COLO668 (cell line): ENCODE measurements at regions not wholly inside any gene's neighbourhood (a gene's known extent, or its start where the extent isn't known, plus 50 kb on each side); places are given as distances from the start of the nearest gene placed in this dataset.
"Not testable (repeated sequence)": the region's sequence is repeated elsewhere in the genome, so short reads cannot be mapped to it uniquely, and the experiment has no call there.

Experiments
- DNase-seq: peaks from one replicate; lab custom pipeline; 2025; ENCODE audit not compliant: unreplicated experiment; lab: John Stamatoyannopoulos, UW

DNA sequence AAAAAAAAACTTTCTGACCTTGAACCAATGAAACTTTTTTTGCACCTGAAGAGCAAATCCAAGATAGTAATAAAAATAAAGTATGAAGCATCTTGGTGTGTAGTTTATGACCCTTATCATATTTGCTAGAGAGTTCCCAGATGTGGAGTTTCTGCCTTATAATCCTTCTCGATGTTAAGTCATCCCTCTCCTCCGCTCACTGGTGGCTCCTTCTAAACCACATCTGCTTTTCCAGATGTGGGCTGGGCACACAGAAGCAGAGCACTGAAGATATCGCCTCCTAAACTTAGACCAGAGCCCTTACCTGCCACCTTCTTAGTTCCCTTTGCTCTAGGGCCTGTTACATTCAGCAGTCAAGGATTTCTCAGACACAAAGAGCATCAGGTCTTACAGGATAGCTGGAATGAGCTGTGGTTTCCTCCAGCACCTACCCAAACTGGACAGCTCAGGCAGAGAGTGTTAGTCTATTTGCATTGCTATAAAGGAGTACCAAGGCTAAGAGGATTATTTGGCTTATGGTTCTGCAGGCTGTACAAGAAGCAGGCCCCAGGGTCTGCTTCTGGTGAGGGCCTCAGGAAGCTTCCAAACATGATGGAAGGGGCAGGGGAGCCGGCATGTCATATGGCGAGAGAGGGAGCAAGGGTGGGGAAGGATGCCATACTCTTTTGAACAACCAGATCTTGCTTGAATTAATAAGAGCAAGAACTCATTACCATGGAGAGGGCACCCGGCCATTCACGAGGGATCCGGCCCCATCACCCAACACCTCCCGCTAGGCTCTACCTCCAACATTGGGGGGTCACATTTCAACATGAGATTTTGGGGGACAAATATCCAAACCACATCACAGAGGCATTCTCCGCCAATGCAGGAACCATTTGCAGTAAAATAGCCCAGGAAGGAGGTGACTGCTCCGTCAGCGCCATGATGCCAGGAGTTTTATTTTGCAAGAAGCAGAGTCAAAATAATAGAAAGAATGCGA lies 75.6 kb upstream of the HELT start:
- no peak for DNase-seq

DNA sequence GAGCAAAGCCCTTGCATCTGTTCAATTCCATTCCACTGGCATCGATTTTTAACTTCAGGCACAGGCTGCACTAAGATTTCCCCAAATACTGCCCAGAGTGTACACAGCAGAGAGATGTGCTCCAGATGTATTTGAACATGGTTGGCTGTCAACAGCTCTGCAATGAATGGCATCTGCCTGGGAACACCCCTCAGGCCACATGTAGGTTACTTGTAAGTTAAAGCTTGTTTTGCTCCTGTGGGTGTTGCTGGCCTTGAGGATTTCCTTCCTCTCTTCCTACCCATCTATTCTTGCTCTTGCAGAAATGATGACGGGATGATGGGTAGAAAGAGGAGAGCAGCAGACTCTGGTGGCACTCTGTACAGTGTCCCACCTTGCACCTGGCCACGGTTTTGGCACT lies 69.3 kb upstream of the HELT start:
- DNase-seq, result no peak

DNA sequence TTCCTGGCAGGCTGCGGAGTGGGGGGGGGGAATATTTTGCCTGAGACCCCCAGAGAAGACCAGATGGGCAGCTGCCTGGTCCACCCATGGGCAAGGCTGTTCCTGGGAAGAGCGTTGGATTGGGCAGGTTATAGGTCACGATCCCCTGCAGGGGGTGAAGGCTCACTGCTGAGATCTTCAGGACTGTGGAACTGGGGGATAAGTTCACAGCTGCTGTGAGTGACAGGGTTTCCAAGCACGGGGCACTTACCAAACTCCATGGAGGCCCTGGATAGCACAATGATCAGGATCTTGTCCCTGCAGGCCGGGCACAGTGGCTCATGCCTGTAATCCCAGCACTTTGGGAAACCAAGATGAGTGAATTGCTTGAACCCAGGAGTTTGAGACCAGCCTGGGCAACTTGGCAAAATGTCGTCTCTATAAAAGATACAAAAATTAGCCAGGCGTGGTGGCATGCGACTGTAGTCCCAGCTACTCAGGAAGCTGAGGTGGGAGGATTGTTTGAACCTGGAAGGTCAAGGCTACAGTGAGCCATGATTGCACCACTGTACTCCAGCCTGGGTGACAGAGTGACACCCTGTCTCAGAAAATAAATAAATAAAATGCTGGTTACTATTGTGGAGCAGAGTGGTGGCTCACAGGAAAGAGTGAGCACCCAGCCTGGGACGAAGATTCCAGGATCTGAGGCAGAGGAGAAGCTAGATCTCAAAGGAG lies 68.0 kb upstream of the HELT start:
- DNase-seq, result no peak

DNA sequence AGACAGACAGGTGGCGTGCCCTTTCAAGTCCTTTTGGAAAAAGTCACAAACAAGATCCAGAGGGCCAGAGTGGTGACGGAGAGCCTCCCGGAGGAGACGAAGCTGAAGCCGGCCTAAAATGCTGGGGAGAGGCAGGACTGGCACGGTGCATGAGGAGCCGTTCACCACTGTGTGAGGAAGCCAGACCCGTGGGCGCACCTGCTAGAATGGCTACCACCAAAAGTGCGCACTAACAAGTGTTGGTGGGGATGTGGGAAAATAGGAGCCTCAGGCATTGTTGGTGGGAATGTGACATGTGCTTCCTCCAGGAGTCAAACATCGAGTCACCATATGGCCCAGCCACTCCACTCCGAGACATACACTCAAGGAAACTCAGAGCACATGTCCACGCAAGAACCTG lies 67.4 kb upstream of the HELT start:
- no peak for DNase-seq

DNA sequence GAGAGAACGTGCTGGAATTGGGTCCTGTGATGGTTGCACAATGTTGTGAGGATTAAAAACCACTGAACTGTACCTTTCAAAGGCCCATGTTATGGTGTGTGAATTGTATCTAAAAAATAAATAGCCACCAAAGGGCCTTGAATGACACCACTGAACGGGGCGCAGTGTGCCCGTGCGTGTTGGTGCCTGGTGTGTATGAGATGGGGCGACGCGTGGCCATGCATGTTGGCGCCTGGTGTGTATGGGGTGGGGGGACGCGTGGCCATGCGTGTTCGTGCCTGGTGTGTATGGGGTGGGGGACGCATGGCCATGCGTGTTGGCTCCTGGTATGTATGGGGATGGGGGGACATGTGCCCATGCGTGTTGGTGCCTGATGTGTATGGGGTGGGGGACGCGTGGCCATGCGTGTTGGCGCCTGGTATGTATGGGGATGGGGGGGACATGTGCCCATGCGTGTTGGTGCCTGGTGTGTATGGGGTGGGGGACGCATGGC lies 66.6 kb upstream of the HELT start:
- no peak for DNase-seq

DNA sequence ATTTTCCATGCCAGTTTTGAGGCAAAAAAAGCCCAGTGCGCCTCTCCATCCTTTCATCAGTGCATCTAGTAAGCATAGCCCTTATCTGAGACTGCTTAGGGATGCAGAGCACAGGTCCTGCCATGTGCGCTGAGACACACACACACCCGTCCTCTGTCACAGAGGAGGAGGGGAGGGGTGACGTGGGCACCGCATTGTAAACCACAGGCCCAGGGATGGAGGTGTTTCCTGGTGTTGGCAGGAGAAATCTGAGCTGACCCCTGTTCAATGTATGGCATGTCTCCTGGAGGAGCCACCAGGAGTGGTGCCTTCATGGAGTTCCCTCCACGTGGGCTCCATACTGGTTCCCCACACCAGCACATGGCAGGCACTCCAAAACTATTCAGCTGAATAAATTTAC lies 65.8 kb upstream of the HELT start:
- no peak for DNase-seq

DNA sequence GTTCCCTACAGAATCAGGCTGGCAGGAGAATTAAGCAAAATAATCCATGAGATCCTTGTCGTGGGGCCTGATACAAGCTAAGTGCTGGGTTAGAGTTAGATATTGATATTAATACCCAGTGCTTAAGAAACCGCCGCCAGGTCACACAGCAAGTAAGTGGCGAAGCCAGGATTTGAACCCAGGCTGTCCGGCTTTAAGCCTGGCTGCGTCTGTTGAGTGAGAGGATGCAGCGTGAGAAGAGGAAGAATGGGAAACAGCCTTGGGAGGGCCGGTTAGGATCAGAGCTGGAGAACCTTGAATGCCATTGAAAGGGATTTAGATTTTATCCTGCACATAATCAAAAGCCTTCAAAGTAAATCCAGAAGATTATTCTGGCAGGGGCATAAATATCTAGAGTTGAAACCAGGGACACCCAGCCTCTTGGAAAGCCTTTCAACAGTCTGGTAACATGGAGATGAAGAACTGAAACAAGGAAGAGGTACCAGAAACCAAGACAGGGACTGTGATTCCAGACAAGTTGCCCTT lies 64.8 kb upstream of the HELT start:
- DNase-seq, result no peak

DNA sequence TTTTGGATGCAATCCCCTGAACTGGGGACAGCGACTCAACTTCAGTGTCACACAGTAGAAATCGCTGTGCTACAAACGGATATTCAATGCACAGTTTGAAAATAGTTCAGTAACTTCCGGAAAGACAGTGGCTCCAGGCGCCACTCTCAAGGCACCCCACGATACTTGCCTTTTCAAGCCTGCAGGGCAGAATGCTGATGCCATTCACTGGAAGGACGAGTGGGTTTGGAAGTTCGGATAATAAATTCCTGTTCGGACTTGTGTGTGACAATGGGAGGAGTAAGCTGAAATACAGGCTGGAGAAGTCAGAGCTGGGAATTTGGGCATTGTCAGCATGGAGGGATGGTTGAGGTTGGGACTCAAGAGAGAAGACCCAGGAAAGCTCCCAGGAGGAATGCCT lies 64.3 kb upstream of the HELT start:
- no peak for DNase-seq

DNA sequence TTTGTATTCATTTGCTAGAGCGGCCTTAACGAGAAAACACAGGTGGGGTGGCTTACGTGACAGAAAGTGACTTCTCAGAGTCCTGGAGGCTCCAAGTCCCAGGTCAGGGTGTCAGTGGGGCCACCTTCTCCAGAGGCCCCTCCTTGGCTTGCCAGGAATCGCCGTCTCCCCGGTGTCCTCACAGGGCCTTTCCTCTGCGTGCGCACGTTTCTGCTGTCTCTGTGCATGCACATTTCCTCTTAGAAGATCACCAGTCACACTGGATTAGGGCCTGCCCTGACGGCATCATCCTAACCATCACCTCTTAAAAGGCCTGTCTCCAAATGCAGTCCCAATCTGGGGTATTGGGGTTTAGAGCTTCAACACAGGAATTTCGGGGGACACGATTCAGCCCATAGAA lies 63.8 kb upstream of the HELT start:
- DNase-seq, result no peak

DNA sequence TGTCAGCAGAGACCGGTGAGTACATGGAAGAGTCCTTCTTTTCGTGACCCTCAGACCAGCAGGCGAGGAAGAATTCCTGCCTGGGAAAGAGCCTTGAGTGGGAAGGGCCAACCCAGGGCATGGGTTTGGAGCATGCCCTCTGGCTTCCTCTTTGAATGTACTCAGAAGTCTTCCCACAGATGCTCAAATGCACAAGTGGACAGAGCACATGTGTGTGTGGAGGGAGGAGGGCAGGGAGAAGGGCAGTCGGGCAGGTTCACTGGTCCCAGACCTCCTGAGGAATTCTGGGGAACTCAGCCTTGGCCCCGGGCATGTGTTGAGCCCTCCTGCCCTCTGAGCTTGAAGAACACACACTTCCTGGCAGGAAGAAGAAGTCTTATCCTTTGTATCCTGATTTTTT lies 63.2 kb upstream of the HELT start:
- DNase-seq, result no peak

DNA sequence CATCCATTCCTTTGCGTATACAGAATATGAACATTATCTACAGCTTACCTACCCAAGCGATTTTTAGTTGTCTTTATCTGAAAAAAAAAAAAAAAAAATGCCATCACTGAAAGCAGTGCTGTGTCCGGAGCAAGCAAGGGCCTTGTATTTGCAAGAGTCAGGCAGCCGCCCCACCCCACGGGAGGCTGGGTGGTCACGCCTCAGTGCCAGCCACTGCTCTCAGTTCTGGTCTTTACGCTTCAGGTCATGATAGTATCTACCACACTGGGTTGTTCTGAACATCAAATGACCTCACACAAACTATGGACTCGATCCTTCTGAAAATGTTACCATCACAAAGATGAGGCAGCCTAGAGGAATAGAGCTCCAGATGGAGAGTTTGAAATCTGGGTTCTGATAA lies 62.7 kb upstream of the HELT start:
- DNase-seq, result no peak

DNA sequence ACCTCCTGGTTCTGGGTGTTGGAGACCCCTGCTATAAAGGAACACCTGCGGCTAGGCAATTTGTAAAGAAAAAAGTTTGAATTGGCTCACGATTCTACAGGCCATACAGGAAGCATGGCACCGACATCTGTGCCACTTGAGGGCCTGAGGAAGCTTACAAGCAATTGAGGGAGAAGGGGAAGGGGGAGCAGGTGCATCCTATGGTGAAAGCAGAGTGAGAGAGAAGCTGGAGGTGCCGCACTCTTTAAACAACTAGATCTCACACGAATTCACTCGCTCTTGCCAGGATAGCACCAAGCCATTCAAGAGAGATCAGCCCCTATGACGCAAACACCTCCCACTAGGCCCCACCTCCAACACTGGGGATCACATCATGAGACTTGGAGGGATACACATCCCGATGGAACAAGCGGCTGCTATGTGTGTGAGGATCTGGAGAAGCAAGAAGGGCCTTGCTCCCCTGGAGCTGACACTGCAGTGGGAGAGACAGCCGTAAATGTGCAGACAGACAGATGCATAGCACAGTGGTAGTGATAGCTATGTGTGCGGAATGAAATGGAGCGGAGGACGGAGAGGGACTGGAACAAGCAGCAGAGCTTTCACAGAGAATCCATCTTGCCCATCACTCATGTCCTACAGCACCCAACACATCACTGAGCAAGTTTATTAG lies 60.7 kb upstream of the HELT start:
- no peak for DNase-seq

DNA sequence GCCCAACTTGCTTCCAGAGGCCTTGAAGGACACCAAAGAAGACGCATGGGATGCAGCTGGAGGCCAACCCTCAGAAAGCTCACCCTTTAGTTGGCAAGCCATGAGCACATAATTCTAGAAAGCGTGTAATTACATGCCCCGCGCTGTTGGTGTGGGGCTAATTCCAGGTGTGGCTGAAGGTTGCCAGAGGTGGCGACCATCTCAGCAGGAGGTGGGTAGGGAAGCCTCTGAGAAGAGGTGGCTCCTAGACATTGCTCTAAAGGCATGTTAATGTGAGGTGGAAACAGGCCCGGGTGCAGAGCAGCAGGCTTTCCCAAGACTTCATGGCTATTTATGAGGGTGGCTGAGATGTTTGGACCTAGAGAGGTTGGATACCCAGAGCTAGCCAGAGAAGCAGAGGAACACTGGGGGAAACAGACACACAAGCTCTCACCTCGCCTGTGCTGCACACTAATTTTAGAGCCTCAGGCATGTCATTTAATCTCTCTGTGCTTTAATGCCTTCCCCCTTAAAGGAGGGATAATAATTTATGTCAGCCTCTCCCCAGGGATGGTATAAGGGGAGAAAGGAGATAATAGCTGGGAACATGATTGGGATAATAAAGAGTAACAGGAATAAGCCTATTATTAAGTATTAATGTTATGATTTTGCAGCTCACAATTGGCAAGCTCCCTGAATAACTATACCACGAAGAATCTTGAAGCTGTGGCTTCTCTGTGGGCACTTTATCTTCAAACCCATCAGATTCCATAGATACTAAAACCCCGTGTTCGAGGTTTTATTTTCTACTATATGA lies 60.0 kb upstream of the HELT start:
- no peak for DNase-seq

DNA sequence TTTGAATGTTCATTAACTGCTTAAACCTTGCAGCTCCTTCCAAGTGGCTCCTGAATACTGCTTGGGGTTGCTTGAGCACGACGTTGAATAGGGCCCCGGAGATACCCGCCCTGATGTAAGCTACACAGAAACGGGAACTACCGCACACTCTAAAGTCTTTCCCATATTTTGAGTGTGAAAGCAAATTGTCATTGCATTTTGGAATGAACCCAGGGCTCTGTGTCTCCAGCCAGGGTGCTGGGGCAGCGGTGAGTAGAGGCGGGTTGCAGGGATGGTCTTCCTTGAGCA lies 59.4 kb upstream of the HELT start:
- no peak for DNase-seq

DNA sequence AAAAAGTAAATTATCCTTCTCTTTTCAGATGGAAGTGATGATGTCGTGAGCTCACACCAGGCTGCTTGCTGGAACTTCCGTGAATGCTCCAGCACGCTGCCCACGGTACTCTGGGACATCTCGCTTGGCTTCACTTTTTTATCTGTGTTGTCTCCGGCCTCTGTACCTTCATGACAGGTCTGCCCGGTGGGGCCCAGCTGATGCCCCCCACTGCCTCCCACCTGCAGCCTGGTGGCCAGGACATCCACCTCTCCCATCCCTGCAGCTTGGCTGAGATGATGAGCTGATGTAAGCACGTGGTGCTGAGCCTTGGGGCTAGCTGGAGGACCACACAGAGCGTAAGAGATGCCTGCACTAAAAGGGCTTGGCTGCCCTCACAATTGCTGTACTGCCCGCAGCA lies 59.0 kb upstream of the HELT start:
- DNase-seq, result no peak

DNA sequence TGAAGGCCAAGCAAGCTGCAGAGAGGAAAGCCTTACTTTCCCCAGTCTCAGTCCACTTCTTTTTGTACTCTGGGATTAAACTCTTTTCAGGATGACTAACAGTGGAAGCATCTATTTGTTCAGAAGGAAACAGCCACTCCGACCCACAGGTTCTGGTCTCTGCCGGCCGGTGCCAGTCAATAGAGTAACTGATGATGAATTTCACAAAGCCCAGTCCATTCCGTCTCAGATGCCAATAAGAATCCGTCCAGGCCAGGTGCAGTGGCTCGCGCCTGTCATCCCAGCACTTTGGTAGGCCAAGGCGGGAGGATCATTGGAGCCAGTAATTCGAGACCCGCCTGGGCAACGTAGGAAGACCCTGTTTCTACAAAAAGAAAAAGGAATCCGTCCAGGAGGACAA lies 58.5 kb upstream of the HELT start:
- DNase-seq, result no peak

DNA sequence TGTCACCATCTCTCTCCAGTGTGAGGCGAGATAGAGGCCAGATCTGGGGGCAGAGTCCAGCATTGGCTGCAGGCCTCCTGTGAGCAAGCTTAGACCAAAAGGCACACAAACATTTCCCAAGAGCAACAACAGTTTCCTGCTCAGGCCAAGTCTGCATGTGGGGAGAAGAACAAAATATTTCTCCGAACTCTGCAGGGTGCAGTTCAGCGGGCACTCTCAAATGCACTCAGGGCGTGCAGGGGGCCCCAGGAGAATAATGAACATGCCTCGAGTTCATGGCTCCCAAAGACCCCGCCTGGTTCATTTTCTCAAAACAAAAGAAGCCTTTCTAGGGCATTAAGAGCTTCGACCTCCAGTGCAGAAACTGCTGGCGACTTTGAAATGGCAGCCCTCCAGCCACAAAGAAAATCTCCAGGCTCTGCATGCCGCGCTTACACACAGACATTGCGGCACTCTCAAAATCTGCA lies 57.8 kb upstream of the HELT start:
- DNase-seq, result no peak

DNA sequence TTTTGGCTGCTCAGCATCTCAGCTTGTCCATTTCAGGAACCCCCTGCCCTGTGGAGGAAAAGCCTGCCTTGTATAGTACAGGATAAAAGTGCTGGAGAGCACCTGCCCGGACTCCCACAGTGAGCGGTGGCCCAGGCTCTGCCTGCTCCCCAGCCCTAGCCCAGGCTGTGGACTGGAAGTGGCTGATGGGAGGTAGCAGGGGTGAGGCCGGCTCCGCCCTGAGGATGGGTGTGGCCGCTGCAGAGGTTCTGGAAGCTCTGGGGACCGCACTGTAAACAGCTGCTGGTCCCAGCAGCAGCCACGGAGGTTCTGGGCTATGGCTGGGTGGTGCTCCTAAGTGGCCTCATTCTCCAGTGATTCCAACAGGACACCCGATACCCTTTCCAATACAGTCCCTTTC lies 56.6 kb upstream of the HELT start:
- peak; percentile 74 for DNase-seq

DNA sequence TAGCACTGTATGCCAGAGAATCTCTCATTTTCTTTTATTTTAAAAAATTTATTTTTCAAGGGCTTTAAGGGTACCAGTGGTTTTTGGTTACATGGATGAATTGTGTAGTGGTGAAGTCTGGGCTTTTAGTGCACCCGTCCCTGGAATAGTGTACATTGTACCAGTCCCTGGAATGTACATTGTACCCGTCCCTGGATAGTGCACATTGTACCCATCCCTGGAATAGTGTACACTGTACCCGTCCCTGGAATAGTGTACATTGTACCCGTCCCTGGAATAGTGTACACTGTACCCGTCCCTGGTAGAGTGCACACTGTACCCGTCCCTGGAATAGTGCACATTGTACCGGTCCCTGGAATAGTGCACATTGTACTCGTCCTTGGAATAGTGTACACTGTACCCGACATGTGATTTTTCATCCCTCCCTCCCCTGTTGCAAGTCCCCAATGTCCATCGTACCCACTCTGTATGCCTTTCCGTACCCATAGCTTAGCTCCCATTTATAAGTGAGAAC lies 56.1 kb upstream of the HELT start:
- DNase-seq, result no peak

DNA sequence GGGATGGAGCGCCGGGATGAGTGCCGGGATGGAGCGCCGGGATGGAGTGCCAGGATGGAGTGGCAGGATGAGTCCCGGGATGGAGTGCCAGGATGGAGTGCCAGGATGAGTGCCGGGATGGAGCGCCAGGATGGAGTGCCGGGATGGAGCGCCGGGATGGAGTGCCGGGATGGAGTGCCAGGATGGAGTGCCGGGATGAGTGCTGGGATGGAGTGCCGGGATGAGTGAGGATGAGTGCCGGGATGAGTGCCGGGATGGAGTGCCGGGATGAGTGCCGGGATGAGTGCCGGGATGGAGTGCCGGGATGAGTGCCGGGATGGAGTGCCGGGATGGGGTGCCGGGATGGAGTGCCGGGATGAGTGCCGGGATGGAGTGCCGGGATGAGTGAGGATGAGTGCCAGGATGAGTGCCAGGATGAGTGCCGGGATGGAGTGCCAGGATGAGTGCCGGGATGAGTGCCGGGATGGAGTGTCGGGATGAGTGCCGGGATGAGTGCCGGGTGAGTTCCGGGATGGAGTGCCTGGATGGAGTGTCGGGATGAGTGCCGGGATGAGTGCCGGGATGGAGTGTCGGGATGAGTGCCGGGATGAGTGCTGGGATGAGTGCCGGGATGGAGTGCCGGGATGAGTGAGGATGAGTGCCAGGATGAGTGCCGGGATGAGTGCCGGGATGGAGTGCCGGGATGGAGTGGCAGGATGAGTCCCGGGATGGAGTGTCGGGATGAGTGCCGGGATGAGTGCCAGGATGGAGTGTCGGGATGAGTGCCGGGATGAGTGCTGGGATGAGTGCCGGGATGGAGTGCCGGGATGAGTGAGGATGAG lies 52.9 kb upstream of the HELT start:
- DNase-seq, result not testable (repeated sequence)
